ENCODE measurements at regions not wholly inside any gene's neighbourhood (a gene's known extent, or its start where the extent isn't known, plus 50 kb on each side); places are given as distances from the start of the nearest gene placed in this dataset.
"Not testable (repeated sequence)": the region's sequence is repeated elsewhere in the genome, so short reads cannot be mapped to it uniquely, and the experiment has no call there.

- DNase-seq (ENCODE audit: low read depth in 3 of 3): no peak
Observed at GRCh38 chr21:28298251-28298672, 694.4 kb downstream of the LTN1 start.

GRCh38 chr21:28294051-28294450, 698.6 kb downstream of the LTN1 start:
- DNase-seq (ENCODE audit: low read depth in 3 of 3): no peak

GRCh38 chr21:28283641-28284490, 708.8 kb downstream of the LTN1 start:
- DNase-seq (ENCODE audit: low read depth in 3 of 3): no peak

- DNase-seq (ENCODE audit: low read depth in 3 of 3): no peak
Observed at GRCh38 chr21:28282833-28283232, 709.8 kb downstream of the LTN1 start.

GRCh38 chr21:28281357-28281756, 711.3 kb downstream of the LTN1 start:
- not testable (repeated sequence) for DNase-seq (ENCODE audit: low read depth in 3 of 3)

GRCh38 chr21:28280611-28281010, 712.1 kb downstream of the LTN1 start:
- DNase-seq (ENCODE audit: low read depth in 3 of 3): no peak

- DNase-seq (ENCODE audit: low read depth in 3 of 3): no peak
Observed at GRCh38 chr21:28277324-28277723, 715.4 kb downstream of the LTN1 start.

GRCh38 chr21:28272272-28272992, 720.2 kb downstream of the LTN1 start:
- no peak for DNase-seq (ENCODE audit: low read depth in 3 of 3)

- no peak for DNase-seq (ENCODE audit: low read depth in 3 of 3)
Observed at GRCh38 chr21:28269173-28269572, 723.5 kb downstream of the LTN1 start.

- DNase-seq (ENCODE audit: low read depth in 3 of 3): no peak
Observed at GRCh38 chr21:28268685-28269084, 724.0 kb downstream of the LTN1 start.

- DNase-seq (ENCODE audit: low read depth in 3 of 3): no peak
Observed at GRCh38 chr21:28267449-28267848, 725.2 kb downstream of the LTN1 start.

- no peak for DNase-seq (ENCODE audit: low read depth in 3 of 3)
Observed at GRCh38 chr21:28266061-28266460, 726.6 kb downstream of the LTN1 start.

- DNase-seq (ENCODE audit: low read depth in 3 of 3): no peak
Observed at GRCh38 chr21:28263974-28264373, 728.7 kb downstream of the LTN1 start.

GRCh38 chr21:28261298-28261697, 731.4 kb downstream of the LTN1 start:
- DNase-seq (ENCODE audit: low read depth in 3 of 3): no peak

- no peak for DNase-seq (ENCODE audit: low read depth in 3 of 3)
Observed at GRCh38 chr21:28257276-28257675, 735.4 kb downstream of the LTN1 start.

- DNase-seq (ENCODE audit: low read depth in 3 of 3): no peak
Observed at GRCh38 chr21:28256837-28257236, 735.8 kb downstream of the LTN1 start.

GRCh38 chr21:28256420-28256831, 736.3 kb downstream of the LTN1 start:
- DNase-seq (ENCODE audit: low read depth in 3 of 3): no peak

GRCh38 chr21:28253961-28254360, 738.7 kb downstream of the LTN1 start:
- DNase-seq (ENCODE audit: low read depth in 3 of 3): no peak

GRCh38 chr21:28253338-28253737, 739.3 kb downstream of the LTN1 start:
- DNase-seq (ENCODE audit: low read depth in 3 of 3): no peak

- DNase-seq (ENCODE audit: low read depth in 3 of 3): no peak
Observed at GRCh38 chr21:28252928-28253327, 739.7 kb downstream of the LTN1 start.

GRCh38 chr21:28250946-28251345, 741.7 kb downstream of the LTN1 start:
- no peak for DNase-seq (ENCODE audit: low read depth in 3 of 3)

- no peak for DNase-seq (ENCODE audit: low read depth in 3 of 3)
Observed at GRCh38 chr21:28247454-28248020, 745.1 kb downstream of the LTN1 start.

GRCh38 chr21:28240586-28240985, 752.1 kb downstream of the LTN1 start:
- no peak for DNase-seq (ENCODE audit: low read depth in 3 of 3)
